ENCODE measurements at regions not wholly inside any gene's neighbourhood (a gene's known extent, or its start where the extent isn't known, plus 50 kb on each side); places are given as distances from the start of the nearest gene placed in this dataset.

DNA sequence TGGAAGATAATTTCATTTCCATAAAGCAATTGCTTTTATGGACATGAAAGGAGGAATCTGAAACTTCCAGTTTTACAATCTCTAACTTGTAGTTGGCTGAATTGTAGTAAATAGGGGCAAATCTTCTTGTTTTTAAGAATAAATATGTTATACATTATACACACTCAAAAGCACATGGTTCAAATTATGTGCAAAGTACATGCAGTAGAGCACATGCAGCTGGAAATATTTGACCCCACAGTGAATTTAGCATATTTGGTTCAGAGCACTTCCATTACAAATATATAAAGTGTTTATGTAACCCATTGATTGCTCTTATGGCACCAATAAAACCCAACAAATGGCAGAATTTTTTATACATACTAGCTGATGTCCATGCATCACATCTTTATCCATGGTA is 180.5 kb downstream of the IRS2 start:
- POLR2A ChIA-PET: no interaction called here
- CTCF ChIA-PET: interaction anchor here (0.6 kb wide), 1 partner anchor 996 kb away, joined by 3 read pairs; no protein-coding TSS in a partner anchor

DNA sequence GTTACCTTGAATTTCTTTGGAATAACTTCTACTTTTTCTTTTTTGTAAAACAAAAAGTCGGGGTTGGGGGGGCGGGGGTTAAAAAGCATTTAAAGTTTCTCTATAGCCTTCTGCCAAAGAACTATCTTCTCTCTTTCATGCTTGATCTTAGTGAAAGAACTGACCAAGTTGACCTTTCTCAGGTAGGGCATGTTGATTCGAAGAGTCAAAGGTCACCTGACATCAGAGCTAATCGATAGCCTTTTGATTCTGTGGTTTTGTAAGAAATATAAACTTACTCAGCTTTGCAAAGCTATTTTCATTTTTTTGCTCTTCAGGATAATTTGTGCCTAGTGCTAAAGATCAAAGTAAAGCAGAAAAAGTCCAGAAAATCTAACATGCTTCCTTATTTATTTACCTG is 181.5 kb downstream of the IRS2 start:
- CTCF ChIA-PET: no interaction called here
- POLR2A ChIA-PET: no interaction called here

DNA sequence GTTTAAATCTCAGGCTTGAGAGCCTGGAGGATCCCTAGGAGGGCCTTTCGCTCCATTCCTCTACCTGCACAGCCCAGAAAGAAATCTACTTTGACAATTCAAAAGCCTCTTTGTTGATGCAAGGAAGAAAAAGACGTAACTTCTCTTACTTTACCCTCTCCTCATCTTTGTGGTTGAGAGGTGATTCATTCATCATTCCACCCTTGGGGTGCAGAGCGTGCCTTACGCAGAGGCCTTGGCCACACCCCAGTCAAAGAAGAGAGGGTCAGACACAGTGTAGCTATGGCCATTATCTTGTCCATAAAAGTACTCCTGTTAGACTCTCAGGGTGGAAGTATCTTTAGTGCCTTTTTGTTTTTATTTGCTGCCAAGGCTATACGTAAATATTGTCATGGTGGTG is 184.0 kb downstream of the IRS2 start:
- ChIA-PET POLR2A (no interaction called here), CTCF (no interaction called here)

DNA sequence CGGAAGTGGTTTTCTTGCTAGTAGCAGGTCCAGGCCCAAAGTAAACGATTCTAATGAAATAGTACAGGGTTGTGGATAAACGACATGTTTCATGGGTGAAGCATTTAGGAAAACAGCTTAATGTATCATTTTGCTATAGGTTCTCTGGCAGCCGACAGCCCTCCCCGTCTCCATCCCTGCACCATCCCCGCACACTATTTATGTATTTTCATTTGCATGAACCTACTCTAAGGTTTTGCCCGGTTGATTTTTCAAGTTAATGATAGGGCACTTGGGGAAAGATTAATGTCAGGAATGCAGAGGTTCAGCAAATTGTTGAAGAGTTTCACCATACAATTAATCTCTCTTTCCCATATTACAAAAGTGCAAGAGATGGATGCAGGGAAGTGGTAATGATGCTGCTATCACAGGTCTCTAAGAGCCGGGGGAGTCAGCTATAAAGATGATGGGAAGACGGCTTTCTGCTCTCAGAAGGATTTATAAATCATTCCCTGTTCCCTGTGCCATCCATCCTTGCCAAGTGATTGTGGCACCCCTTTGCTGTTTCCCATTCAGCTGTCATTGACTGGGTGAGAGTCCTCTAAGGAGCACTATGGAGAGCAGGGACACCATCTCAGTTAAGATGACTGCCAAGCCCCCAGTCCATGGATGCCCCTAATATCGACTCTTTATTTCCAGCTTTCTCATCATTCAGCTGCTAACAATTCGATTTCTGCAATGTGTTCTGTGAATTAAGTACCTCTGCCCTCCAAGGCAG is 186.3 kb downstream of the IRS2 start:
- ChIA-PET POLR2A (no interaction called here), CTCF (no interaction called here)

DNA sequence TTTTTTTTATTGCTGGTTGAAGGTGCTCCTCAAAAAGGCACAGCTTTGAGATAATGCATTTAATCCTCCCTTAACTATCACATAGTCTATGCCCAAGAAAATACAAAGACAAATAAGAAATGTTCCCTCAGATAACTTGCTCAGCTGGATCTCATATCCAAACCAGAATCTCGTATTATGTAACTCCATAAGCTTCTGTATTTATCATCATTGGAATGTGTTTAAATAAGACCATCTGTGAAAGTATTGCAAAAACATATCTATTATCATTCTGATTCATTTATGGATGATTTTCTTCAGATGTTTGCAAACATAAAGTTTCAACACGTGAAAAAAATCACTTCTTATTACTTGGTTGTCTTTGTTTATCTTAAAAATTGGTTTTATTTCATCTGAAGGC is 190.9 kb downstream of the IRS2 start:
- ChIA-PET CTCF (no interaction called here), POLR2A (no interaction called here)

DNA sequence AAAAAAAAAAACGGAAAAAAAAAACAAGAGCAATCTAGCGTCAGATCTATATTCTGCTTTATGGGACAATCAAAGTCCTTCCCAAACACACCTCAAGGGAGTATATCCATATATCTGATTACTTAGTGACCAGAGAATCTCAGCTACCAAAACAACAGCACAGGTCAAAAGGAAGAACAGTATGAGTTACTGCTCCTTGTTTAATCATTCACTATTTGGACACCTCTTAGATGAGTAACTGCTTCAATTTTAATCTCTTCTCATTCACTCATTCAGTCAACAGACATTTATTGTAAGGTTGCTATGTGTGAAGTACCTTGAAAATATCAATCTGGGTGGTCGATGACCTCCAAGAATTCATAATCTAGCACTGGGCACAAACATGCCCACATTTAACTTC is 193.2 kb downstream of the IRS2 start:
- POLR2A ChIA-PET: no interaction called here
- CTCF ChIA-PET: no interaction called here

DNA sequence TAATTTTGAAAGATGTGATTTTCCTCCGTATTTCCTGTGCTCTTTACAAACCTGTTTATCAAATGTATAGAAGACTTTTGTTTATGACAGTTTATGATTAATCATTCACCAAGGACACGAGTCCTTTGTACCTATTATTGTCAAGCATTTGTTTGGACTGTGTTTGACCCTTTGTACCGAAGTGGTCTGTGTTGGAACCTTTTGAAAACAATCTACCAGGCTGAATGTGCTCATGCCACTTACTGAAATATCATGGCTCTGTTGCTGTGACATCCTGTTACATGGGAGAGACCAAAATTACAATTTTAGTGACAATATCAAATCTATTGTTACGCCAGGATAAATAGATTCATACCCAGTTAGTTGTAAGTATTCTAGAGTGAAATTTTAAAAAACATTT is 193.6 kb downstream of the IRS2 start:
- POLR2A ChIA-PET: no interaction called here

DNA sequence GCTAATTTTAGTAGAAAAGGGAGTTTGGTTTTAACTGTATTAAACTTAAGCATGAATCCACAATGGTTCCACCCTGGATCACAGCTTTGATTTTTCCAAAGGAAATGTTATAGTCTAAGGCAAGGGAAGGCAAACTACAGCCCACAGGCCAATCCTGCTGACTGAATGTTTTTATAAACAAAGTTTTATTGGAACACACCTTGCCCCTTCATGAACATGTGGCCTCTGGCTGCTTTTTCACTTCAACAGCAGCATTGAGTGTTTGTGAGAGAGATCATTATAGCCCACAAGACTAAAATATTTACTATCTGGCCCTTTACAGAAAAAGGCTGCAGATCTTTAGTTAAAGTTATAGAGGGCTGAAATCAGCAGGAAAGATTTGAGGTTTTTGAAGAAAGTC is 198.7 kb downstream of the IRS2 start:
- ChIA-PET CTCF (no interaction called here), POLR2A (no interaction called here)

More for the DNA sequence above, 193.6 kb downstream of the IRS2 start:
- CTCF ChIA-PET: no interaction called here

DNA sequence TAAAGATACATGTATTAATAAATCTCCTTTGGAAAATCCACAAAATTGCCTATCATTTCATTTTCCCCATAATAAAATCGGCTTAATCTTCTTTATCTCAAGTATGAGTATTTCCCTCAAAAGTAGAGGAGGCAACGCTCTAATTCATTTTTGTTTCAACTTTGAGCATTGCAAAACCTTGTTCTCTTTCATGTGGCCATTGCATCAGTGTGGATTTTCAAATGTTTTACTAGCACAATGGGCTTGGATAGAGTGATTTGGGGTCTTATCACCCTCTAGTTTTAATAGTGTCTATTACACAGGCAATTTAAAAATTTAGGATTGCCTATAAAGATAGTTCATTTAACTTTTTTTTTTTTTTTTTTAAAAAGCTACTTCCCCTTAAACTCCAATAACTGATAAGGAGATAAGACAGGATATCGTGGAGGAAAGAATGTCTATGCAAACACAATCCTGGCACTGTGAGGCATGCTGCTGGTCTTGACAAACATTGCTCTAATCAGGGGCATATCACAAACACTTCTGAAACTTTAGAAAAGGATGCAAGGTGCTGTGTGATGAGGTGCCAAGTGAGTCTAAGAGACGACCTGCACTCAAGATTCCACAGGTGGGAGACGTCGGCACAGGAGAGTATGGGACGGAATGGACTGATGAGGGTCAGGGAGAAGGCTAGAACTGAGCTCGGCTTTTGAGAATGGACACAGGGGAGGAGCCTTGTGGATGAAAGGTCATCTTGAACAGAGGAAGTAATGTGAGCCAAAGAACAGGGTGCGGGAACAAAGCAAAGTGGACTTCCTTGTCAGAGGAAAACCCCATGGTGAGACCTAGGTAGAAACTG is 199.7 kb downstream of the IRS2 start:
- POLR2A ChIA-PET: no interaction called here

DNA sequence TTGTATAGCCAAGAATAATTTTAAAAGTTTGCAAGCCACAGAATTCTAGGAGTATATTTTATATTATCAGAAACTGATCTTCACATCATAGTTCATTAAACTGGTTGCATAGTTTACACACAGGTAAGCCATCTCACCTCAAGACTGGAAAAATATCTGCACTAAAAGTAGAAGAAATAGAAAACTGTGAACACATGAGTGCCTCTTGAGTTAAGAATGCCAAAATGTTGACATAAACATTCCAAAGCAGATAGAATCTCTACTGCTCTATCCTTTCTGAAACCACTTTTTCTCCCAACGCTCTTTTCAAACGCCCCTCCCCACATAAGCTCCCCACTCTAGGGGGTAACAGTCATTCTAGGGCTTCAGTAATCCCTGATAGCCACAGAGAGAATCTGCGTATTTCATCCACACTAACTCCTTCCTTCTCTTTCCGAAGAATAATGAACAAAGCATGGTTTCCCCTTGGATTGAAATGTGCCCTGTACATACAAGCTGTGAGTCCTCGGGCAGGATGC is 201.5 kb downstream of the IRS2 start:
- POLR2A ChIA-PET: no interaction called here
- CTCF ChIA-PET: no interaction called here

More for the DNA sequence above, 199.7 kb downstream of the IRS2 start:
- CTCF ChIA-PET: no interaction called here

DNA sequence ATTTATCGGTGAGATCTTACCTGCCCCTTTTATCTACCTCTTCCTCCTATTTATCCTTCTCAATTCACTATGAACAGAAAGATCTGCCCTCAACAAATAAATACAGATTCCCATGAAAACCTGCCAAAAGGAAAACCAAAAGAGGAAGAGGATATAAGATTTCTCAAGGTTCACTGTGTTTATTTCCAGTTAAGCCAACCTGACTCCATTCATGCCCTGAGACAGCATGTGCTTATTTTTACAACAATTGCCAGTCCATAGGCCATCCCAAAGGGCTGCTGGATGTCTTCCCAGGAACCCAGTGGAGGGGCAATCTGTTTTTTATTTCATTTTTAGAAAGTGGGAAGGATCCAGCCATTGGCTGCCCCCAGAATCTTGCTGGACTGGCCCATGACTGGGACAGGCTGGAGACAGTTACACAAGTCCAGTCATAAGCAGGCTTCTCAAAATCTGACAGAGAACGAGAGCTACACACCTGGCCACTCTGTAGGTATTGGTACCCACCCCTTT is 209.1 kb downstream of the IRS2 start:
- ChIA-PET POLR2A (no interaction called here), CTCF (no interaction called here)

DNA sequence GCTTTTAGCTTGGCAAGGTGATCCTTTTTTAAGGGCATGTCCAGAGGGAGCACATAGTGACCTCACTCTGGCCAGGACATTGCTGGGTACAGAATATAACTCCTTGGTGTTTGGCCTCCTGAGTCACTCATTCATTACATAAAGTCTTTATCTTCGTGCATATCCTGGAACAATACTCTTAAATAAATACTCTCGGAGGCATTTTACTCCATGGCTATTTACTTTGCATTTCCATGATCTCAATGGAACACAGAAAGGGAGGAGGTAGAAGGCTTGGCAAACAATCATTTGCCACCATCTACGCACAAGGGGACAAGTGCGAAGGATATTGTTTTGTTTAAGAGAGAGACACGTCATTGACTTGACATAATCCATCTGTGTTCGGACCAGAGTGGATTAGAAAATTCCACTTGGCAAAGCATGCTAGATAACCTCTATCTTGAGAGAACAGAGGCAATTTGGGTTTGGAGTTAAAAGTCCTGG is 210.0 kb downstream of the IRS2 start:
- ChIA-PET CTCF (no interaction called here), POLR2A (no interaction called here)

DNA sequence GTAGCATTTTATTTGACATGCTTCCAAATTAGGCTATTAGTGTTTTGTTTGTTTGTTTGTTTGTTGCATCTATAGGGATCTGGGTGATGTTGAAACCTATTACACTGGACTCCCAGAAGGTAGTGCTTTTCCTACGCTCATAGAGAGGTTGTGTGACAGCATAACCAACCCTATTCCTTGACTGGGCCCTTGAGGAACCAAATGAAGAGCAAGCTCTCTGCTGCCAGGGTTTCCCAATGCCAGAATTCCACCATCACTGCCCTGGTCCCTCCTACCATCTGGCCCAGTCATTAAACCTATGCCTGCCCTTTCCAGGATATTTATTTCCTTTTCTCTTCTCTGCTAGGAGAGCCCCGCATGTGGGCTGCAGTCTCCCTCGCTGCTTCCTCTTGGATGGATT is 210.6 kb downstream of the IRS2 start:
- POLR2A ChIA-PET: no interaction called here
- CTCF ChIA-PET: no interaction called here

DNA sequence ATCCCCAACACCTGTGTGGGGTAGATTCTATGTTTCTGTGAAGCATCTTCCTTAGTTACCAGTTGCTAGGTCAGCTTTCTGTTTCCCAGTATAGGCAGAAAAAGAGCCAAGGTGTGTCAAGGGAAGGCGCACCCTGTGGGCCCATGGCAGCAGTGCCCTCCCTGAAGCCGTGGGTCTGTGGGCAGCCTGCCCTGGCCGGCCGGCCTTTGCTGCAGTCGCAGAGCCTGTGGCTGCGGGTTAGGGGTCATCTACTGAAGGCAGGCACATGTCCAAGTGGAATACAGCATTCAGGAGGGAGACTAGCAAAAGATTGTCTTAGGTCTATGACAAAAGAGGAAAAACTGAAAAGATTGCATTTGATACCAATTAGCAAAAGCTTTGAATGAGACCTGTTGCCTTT is 214.0 kb downstream of the IRS2 start:
- POLR2A ChIA-PET: no interaction called here
- CTCF ChIA-PET: interaction anchor here (0.6 to 0.9 kb wide), 2 partner anchors 13 to 29 kb away, joined by 3 read pairs; no protein-coding TSS in a partner anchor

DNA sequence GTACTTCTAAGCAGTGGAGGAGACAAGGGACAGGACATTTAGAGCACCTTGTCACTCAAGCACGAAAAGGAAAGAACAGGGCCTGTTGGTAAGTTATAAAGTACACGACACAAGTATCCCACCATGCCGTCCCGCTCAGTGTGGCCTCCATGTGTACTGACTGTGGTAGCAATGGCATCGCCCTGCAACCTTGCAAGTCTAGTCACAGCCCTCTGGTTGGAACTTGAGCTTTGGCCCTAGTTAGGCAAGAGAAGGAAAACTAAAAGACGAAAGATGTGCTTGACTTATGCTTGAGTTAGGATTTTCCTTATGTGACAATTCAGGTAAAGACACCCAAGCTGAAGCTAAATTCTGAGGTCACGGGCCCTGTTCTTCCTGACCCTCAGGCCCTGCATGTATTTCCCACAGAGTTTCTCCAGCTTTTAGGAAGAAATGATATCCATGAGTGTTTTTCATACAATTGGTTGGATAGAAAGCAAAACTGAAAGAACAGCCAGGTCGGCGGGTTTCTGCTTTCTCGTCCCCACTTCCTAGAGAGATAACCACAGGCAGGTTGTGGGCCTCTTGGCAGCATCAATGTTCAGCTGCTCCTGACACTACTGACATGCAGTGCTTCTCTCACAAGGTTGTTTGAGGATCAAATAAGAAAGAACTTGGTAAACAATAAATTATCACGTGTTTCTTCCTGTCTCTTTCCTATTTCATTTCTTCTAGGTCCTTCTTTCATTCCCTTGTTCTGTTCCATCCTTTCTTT is 216.2 kb downstream of the IRS2 start:
- ChIA-PET CTCF (no interaction called here), POLR2A (no interaction called here)

DNA sequence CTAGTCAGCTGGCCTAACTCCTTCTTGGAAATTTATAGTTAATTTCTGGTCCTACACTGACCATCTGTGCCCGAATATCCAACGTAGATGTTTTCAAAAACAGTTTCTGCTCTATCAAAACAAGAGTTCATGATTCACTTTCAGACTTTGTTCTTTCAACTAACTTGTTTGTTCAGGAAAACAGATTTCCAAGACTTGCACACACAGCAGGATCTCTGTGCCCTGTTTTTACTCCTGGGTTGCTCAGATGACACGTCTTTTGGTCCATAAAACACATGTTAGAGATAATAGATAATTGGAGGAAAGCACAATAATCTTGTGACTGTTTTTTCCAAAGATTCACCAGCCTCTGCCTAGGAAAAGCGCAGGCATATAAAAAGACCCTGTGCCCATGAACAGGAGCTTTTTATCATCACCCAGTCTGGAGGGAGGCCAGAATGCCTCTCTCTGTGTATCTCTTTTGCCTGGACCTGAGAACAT is 218.0 kb downstream of the IRS2 start:
- ChIA-PET CTCF (no interaction called here), POLR2A (no interaction called here)

DNA sequence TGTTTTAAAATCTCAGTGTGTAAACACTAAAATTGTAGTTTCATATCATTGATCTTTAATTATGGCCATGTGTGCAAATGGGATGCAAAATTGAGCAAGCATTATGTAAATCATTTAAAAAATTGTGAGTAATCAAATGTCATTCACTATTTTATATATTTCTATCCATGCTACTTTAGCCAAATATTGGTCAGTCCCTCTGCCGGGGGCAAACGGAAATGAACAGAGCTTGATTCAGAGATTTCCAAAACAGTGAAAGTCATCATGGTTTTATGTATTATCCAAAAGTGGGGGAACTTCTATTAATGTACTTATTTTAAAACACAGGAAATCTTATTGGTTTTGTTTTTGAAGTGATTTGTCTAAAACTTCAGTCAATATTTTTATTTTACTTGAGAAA is 219.1 kb downstream of the IRS2 start:
- ChIA-PET CTCF (no interaction called here), POLR2A (no interaction called here)

DNA sequence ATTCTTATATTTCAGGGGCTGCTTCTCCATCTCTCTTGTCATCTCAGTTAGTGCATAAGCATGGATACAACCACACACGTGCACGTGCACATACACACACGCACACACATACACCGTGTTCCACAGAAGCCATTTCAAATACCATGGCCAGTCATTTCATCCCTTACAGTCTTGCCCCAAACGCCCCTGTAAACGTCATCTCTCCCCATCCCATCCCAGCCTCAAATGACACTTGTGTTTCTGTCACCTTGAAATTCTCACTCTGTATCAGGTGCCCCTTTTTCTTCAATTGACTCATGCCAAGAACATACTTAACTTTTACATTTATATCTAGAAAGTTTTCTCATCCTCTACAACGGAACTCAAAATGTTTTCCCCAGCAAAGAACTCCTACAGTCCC is 220.5 kb downstream of the IRS2 start:
- CTCF ChIA-PET: no interaction called here
- POLR2A ChIA-PET: no interaction called here

DNA sequence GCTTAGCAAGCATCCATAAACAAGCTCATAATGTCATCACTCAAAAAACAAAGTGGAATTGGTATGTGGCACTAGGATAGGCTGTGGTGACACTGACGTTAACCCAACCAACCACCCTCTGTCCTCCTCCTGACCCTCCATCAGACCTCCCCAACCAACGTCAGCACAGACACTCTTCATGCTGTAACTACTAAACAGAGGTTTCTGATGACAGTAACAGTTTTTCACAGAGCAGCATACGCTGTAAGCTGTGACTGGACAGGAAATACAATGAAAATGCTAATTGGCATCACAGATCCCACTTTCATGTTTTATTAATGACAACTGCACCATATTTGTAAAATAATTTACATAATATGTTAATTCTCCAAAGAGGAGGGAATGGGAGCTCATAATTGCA is 238.0 kb downstream of the IRS2 start:
- POLR2A ChIA-PET: no interaction called here
- CTCF ChIA-PET: no interaction called here

DNA sequence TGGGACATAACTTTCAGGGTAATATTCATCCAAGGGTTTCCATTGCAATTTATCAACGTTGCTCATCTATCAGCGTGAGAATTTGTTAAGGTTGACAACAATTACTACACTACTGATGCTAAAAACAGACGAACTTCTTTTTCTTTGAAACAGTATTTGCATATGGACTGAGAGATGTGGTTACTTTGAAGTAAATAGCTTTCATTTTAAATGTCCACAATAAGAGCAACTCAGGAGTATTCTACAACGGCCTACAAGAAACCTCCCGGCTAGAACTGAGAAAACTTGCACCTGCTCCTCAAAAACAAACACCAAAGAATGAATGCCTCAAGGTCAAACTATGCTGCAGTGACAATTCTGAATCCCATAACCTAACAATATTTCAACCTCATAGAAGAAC is 238.4 kb downstream of the IRS2 start:
- CTCF ChIA-PET: no interaction called here
- POLR2A ChIA-PET: no interaction called here

Data from activated CD8-positive, alpha-beta memory T cell treated with anti-CD3 and anti-CD28 coated beads for 36 hours (primary cell).